HepG2 (cell line): ENCODE measurements at regions not wholly inside any gene's neighbourhood (a gene's known extent, or its start where the extent isn't known, plus 50 kb on each side); places are given as distances from the start of the nearest gene placed in this dataset.

Source experiments
- ATAC-seq: fragments of 200-7000 bp; cut with Tn5 transposase; 3 replicates; pipeline ENCODE4 v1.9.1; 2020; ENCODE audit warnings: mild to moderate bottlenecking, moderate library complexity
- BruUV-seq: library from RNA; stranded (reverse); fragments of 400-500 nt; replicated peaks from 2 replicates; lab custom pipeline; 2021; lab: Mats Ljungman, UMichigan
- CTCF ChIA-PET: fragments of 300-600 bp; formaldehyde crosslinking; extraction: SDS; loops from one replicate; lab custom pipeline; 2021; ENCODE audit warnings: low total read pairs, inconsistent platforms, low intra/inter-chr PET ratio; lab: Yijun Ruan, JAX
- POLR2A ChIA-PET: fragments of 350-600 bp; sonication (Branson Sonifier 250); formaldehyde crosslinking; loops from one replicate; lab custom pipeline; 2020; ENCODE audit warnings: antibody characterized with exemption, inconsistent platforms; lab: Yijun Ruan, JAX
- DNase-seq: peaks from one replicate; pipeline ENCODE4 v3.0.0-alpha.2; 2015; ENCODE audit warnings: low spot score
- FAIRE-seq: peaks from 3 replicates; lab custom pipeline; 2011; peaks lifted over from hg19 to GRCh38; lab: Jason Lieb, UNC
- H2AFZ ChIP-seq: one replicate; pipeline ENCODE4 v1.6.1; 2011; ENCODE audit warnings: low read length, inconsistent platforms
- H3K27ac ChIP-seq: fragments of 300-600 bp; 3 replicates; pipeline ENCODE4 v1.8.0; 2011; ENCODE audit warnings: mixed run types, mild to moderate bottlenecking, mixed read lengths, low read length, inconsistent platforms; ENCODE audit not compliant: insufficient read depth; ENCODE audit errors: extremely low read length
- H3K27me3 ChIP-seq, 2 experiments: fragments of 200-600 bp in 1 of 2; 2 replicates in 1 of 2; 3 replicates in 1 of 2; pipeline versions ENCODE4 v1.6.0 to v1.8.0; 2011; ENCODE audit warnings: low read length in 2 of 2, mild to moderate bottlenecking in 2 of 2, moderate library complexity in 2 of 2, inconsistent platforms in 1 of 2; ENCODE audit not compliant: insufficient read depth in 2 of 2, control insufficient read depth in 1 of 2
- H3K36me3 ChIP-seq, 2 experiments: fragments of 200-600 bp in 1 of 2; replicated peaks in 1 of 2; 2 replicates in 1 of 2; 3 replicates in 1 of 2; pipeline versions ENCODE4 v1.5.1 to v1.8.0; 2011; ENCODE audit warnings: low read length in 2 of 2, inconsistent platforms in 1 of 2; ENCODE audit not compliant: insufficient read depth in 2 of 2, control insufficient read depth in 1 of 2
- H3K4me1 ChIP-seq: 2 replicates; pipeline ENCODE4 v1.5.1; 2012; ENCODE audit warnings: low read length, inconsistent platforms; ENCODE audit not compliant: insufficient read depth
- H3K4me2 ChIP-seq: 2 replicates; pipeline ENCODE4 v1.6.0; 2011; ENCODE audit warnings: low read depth, low read length, inconsistent platforms
- H3K4me3 ChIP-seq, 3 experiments: fragments of 200-600 bp in 1 of 3; sonication (generic), shearing (Covaris generic) in 1 of 3; replicated peaks in 1 of 3; 2 replicates each; pipeline ENCODE4 v1.5.1; 2011 to 2016; ENCODE audit warnings: low read length in 3 of 3, inconsistent platforms in 2 of 3, low read depth in 2 of 3, mild to moderate bottlenecking in 2 of 3, control low read depth in 1 of 3, mixed read lengths in 1 of 3; ENCODE audit not compliant: insufficient read depth in 1 of 3
- H3K79me2 ChIP-seq: one replicate; pipeline ENCODE4 v1.6.1; 2011; ENCODE audit warnings: low read length, inconsistent platforms; ENCODE audit not compliant: insufficient read depth
- H3K9ac ChIP-seq: 2 replicates; pipeline ENCODE4 v1.6.0; 2011; ENCODE audit warnings: mild to moderate bottlenecking, low read depth, low read length, inconsistent platforms; ENCODE audit not compliant: insufficient read depth
- H3K9me3 ChIP-seq: 2 replicates; pipeline ENCODE4 v1.5.1; 2012; ENCODE audit warnings: mild to moderate bottlenecking, low read length
- H4K20me1 ChIP-seq: 2 replicates; pipeline ENCODE4 v1.6.0; 2011; ENCODE audit warnings: inconsistent platforms, mild to moderate bottlenecking, low read length, moderate library complexity; ENCODE audit not compliant: insufficient read depth
- ARNTL ChIP-seq: sonication (generic); formaldehyde crosslinking; IDR thresholded peaks from 2 replicates; pipeline ENCODE4 v1.4.0; 2020; ENCODE audit warnings: mild to moderate bottlenecking, missing genetic modification reagents
- ATF6 ChIP-seq: sonication (generic); formaldehyde crosslinking; conservative IDR thresholded peaks from 2 replicates; pipeline ENCODE4 v1.4.0; 2020; ENCODE audit warnings: missing genetic modification reagents
- CC2D1A ChIP-seq: sonication (generic); formaldehyde crosslinking; IDR thresholded peaks from 2 replicates; pipeline ENCODE4 v1.8.1; 2023; ENCODE audit warnings: mild to moderate bottlenecking, missing genetic modification reagents
- HES4 ChIP-seq: sonication (generic); formaldehyde crosslinking; IDR thresholded peaks from 2 replicates; pipeline ENCODE4 v1.9.0; 2021; ENCODE audit warnings: mild to moderate bottlenecking, missing genetic modification reagents, borderline replicate concordance
- KLF13 ChIP-seq: sonication (generic); formaldehyde crosslinking; IDR thresholded peaks from 2 replicates; pipeline ENCODE4 v1.4.0; 2020; ENCODE audit warnings: mild to moderate bottlenecking, missing genetic modification reagents
- MIER3 ChIP-seq: IDR thresholded peaks from 2 replicates; pipeline ENCODE4 v1.6.1; 2016; ENCODE audit warnings: missing compliant biosample characterization, borderline replicate concordance
- NCOR1 ChIP-seq: fragments of 200-600 bp; sonication (generic); IDR thresholded peaks from 2 replicates; pipeline ENCODE4 v1.7.0; 2017; ENCODE audit warnings: antibody characterized with exemption, low read length, borderline replicate concordance
- PPARG ChIP-seq: conservative IDR thresholded peaks from 2 replicates; pipeline ENCODE4 v1.6.1; 2016; ENCODE audit warnings: missing biosample characterization, missing genetic modification reagents
- RARG ChIP-seq: sonication (generic); formaldehyde crosslinking; IDR thresholded peaks from 2 replicates; pipeline ENCODE4 v1.4.0; 2020; ENCODE audit warnings: low read depth, mild to moderate bottlenecking, missing genetic modification reagents
- ZFYVE20 ChIP-seq: sonication (generic); formaldehyde crosslinking; IDR thresholded peaks from 2 replicates; pipeline ENCODE4 v1.8.0; 2023; ENCODE audit warnings: low read depth, mild to moderate bottlenecking, moderate library complexity, missing genetic modification reagents, borderline replicate concordance
- ZNF12 ChIP-seq: sonication (generic); formaldehyde crosslinking; IDR thresholded peaks from 2 replicates; pipeline ENCODE4 v1.5.0; 2020; ENCODE audit warnings: missing genetic modification reagents
- ZNF501 ChIP-seq: sonication (generic); formaldehyde crosslinking; IDR thresholded peaks from 2 replicates; pipeline ENCODE4 v1.5.1; 2020; ENCODE audit warnings: mild to moderate bottlenecking, moderate library complexity, missing genetic modification reagents
- ZNF569 ChIP-seq: sonication (generic); formaldehyde crosslinking; IDR thresholded peaks from 2 replicates; pipeline ENCODE4 v1.5.0; 2020; ENCODE audit warnings: mild to moderate bottlenecking, missing genetic modification reagents, moderate library complexity, borderline replicate concordance
- WGBS: methylation state at CpG from one replicate; pipeline ENCODE4 v1.1.6; 2017; ENCODE audit warnings: low lambda C conversion rate; 5-methylcytosine and 5-hydroxymethylcytosine counted together
- in situ Hi-C: cut with HindIII; loops from 2 replicates; pipeline ENCODE4 v1.10.0; 2017; ENCODE audit warnings: low pct_unique_long_range_greater_than_20kb; ENCODE audit not compliant: extremely low pct_ligation_motif_present
- intact Hi-C: fragments of 100-400 bp; cut with micrococcal nuclease; formaldehyde crosslinking; loops from one replicate; pipeline ENCODE4 v1.10.0; 2022; ENCODE audit not compliant: unreplicated experiment
- TF ChIP-seq, protein P1 (sequence below): sonication (generic); formaldehyde crosslinking; IDR thresholded peaks from 2 replicates; pipeline ENCODE4 v1.8.1; 2023; ENCODE audit warnings: mild to moderate bottlenecking, inconsistent platforms, moderate library complexity, missing genetic modification reagents, borderline replicate concordance
- TF ChIP-seq, protein P2 (sequence below): sonication (generic); formaldehyde crosslinking; IDR thresholded peaks from 2 replicates; pipeline ENCODE4 v1.5.1; 2020; ENCODE audit warnings: missing genetic modification reagents, mild to moderate bottlenecking, borderline replicate concordance

- Histone ChIP-seq H3K9ac (no peak overlapping the region), H3K4me3 (no peak overlapping the region), H3K27me3 (no peaks in the 10 kb centered on the region), H3K79me2 (no peaks in the 10 kb centered on the region), H3K9me3 (no peaks in the 10 kb centered on the region), H3K27ac (no peak overlapping the region), H3K4me2 (no peak overlapping the region), H2AFZ (no peak overlapping the region), H4K20me1 (no peaks in the 10 kb centered on the region), H3K4me1 (no peaks in the 10 kb centered on the region), H3K36me3 (no peaks in the 10 kb centered on the region)
- WGBS = 5% methylated on average over 3 of the region's 3 CpGs
- CTCF ChIA-PET = no interaction called here
- no TSS peak for BruUV-seq
- ATAC-seq = 0 out of 3 replicates have a peak, but pooled peaks have one; percentile 43
- POLR2A ChIA-PET = no interaction called here
- intact Hi-C loops (no loop called here), in situ Hi-C loops (no loop called here)
- no peak for FAIRE-seq
- DNase-seq = no peak
- TF ChIP-seq ZNF12 (CRISPR knock-in tag) = no peak
- TF ChIP-seq, protein P1, sequence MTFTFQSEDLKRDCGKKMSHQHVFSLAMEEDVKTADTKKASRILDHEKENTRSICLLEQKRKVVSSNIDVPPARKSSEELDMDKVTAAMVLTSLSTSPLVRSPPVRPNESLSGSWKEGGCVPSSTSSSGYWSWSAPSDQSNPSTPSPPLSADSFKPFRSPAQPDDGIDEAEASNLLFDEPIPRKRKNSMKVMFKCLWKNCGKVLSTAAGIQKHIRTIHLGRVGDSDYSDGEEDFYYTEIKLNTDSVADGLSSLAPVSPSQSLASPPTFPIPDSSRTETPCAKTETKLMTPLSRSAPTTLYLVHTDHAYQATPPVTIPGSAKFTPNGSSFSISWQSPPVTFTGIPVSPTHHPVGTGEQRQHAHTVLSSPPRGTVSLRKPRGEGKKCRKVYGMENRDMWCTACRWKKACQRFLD (CRISPR knock-in tag) = no peak
- no peak for TF ChIP-seq CC2D1A (CRISPR knock-in tag)
- TF ChIP-seq PPARG (CRISPR knock-in tag) = no peak
- no peak for TF ChIP-seq ZFYVE20
- no peak for TF ChIP-seq ARNTL (CRISPR knock-in tag)
- TF ChIP-seq ZNF569 = no peak
- no peak for TF ChIP-seq ATF6 (CRISPR knock-in tag)
- TF ChIP-seq KLF13 (CRISPR knock-in tag) = no peak
- TF ChIP-seq ZNF501 (CRISPR knock-in tag) = no peak
- TF ChIP-seq HES4 (CRISPR knock-in tag) = no peak
- TF ChIP-seq, protein P2, sequence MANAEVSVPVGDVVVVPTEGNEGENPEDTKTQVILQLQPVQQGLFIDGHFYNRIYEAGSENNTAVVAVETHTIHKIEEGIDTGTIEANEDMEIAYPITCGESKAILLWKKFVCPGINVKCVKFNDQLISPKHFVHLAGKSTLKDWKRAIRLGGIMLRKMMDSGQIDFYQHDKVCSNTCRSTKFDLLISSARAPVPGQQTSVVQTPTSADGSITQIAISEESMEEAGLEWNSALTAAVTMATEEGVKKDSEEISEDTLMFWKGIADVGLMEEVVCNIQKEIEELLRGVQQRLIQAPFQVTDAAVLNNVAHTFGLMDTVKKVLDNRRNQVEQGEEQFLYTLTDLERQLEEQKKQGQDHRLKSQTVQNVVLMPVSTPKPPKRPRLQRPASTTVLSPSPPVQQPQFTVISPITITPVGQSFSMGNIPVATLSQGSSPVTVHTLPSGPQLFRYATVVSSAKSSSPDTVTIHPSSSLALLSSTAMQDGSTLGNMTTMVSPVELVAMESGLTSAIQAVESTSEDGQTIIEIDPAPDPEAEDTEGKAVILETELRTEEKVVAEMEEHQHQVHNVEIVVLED (CRISPR knock-in tag) = no peak
- no peak for TF ChIP-seq MIER3 (CRISPR knock-in tag)
- TF ChIP-seq NCOR1 = no peak
- TF ChIP-seq RARG = no peak
Observed at GRCh38 chr18:25446972-25447371, 95.0 kb upstream of the ZNF521 start.
